ENCODE measurements at regions not wholly inside any gene's neighbourhood (a gene's known extent, or its start where the extent isn't known, plus 50 kb on each side); places are given as distances from the start of the nearest gene placed in this dataset.
"Not testable (repeated sequence)": the region's sequence is repeated elsewhere in the genome, so short reads cannot be mapped to it uniquely, and the experiment has no call there.

DNA sequence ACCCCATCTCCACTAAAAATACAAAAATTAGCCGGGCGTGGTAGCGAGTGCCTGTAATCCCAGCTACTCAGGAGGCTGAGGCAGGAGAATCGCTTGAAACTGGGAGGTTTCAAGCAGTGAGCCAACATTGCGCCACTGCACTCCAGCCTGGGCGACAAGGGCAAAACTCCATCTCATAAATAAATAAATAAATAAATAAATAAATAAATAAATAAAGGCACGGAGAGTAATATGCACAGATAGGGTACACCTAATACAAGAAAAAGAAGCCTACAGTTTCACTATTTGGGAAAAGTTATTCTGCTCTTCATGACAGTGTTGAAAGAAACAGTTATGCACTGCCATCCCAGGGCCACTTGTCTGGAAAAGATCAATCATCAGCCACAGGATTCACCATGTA, 285.2 kb downstream of the GOLGA6L6 start:
- H3K4me3 ChIP-seq; H3K4me1 ChIP-seq; H3K27me3 ChIP-seq; DNase-seq; H3K36me3 ChIP-seq (ENCODE audit: low read depth, missing control alignments); H3K9me3 ChIP-seq; intact Hi-C loops (cut with DNase I; ENCODE audit: low total_unique reads); H3K27ac ChIP-seq: not testable (repeated sequence)
- 82 to 92% methylated on average over 7 of the region's 7 CpGs for WGBS, 2 donors

GRCh38 chr15:20255641-20256040, 286.0 kb downstream of the GOLGA6L6 start:
- DNase-seq; H3K9me3 ChIP-seq; H3K4me3 ChIP-seq; H3K27me3 ChIP-seq; H3K36me3 ChIP-seq (ENCODE audit: low read depth, missing control alignments); H3K4me1 ChIP-seq; intact Hi-C loops (cut with DNase I; ENCODE audit: low total_unique reads); H3K27ac ChIP-seq: not testable (repeated sequence)
- WGBS, 2 donors: 76 to 77% methylated on average over 9 of the region's 9 CpGs

- H3K4me3 ChIP-seq; H3K9me3 ChIP-seq; H3K27me3 ChIP-seq; intact Hi-C loops (cut with DNase I; ENCODE audit: low total_unique reads); H3K36me3 ChIP-seq (ENCODE audit: low read depth, missing control alignments); H3K27ac ChIP-seq; H3K4me1 ChIP-seq; DNase-seq: not testable (repeated sequence)
- WGBS, 2 donors: 31 to 34% methylated on average over 2 of the region's 2 CpGs
Observed at GRCh38 chr15:20253047-20253615, 288.5 kb downstream of the GOLGA6L6 start.

DNA sequence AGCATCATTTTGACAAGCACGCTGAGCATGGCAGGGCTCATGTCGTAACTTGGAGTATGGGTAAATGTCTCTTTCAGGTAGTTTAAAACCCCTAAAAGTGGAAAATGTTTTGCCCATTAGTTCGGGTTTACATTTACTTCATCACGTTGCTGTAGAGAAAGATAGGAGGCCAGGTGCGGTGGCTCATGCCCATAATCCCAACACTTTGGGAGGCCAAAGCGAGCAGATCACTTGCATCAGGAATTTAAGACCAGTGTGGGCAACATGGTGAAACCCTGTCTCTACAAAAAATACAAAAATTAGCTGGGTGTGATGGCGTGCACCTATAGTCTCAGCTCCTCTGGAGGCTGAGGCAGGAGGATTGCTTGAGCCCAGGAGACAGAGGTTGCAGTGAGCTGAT, 289.6 kb downstream of the GOLGA6L6 start:
- H3K9me3 ChIP-seq; intact Hi-C loops (cut with DNase I; ENCODE audit: low total_unique reads); H3K4me1 ChIP-seq; DNase-seq; H3K27ac ChIP-seq; H3K4me3 ChIP-seq; H3K27me3 ChIP-seq; H3K36me3 ChIP-seq (ENCODE audit: low read depth, missing control alignments): not testable (repeated sequence)
- WGBS, 2 donors: 76 to 79% methylated on average over 7 of the region's 7 CpGs

DNA sequence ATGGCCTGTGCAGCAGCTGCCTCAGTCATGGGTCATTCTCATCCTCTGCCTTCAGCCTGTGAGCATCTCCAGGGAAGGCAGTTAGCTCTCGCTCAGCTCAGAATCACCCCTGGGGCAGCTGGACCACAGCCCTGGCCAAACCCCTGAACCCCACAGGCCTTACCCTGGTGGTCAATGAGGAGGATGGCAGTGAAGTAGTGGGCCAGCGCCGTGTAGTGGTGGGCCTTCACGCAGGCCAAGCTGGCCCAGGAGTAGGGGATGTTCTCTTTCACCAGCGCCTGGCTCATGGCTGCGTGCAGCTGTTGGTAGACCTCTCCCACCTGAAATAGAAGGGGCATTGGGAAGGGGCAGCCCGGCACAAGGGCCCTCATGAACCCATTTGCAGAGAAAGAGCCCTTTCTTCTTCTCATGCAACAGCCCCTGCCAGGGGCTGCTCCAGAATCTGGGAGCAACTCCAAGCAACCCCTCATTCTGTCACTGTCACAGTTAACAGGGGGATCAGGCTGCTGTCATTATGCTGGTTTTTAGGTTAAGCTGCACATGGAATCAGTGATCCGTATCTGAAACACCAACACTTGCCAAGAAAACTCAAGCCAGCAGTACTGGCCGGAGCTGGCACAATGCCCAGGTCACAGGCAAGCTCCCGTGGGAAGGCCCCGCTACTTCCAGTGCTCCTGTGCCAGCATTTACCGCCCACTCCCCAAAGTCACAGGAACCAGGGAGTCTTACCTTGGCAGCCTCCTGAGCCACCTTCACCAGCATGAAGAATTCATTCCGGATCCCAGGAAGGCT, 290.2 kb downstream of the GOLGA6L6 start:
- H3K27me3 ChIP-seq; intact Hi-C loops (cut with DNase I; ENCODE audit: low total_unique reads); H3K36me3 ChIP-seq (ENCODE audit: low read depth, missing control alignments); H3K9me3 ChIP-seq; H3K4me3 ChIP-seq; DNase-seq; H3K4me1 ChIP-seq; H3K27ac ChIP-seq: not testable (repeated sequence)
- WGBS, 2 donors: 75 to 78% methylated on average over 10 to 12 of the region's 13 CpGs

DNA sequence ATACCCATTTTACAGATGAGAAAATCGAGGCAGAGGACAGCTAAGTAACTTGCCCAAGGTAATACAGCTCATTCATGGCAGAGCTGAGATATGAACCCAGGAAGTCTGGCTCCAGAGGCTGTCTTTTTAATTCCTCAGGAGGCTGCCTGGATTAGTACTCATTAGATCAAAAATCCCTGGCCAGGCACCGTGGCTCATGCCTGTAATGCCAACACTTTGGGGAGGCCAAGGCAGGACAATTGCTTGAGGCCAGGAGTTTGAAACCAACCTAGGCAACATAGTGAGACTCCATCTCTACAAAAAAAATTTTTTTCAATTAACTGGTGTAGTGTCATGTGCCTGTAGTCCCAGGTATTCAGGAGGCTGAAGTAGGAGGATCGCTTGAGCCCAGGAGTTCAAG, 291.4 kb downstream of the GOLGA6L6 start:
- H3K4me1 ChIP-seq; intact Hi-C loops (cut with DNase I; ENCODE audit: low total_unique reads); H3K36me3 ChIP-seq (ENCODE audit: low read depth, missing control alignments); H3K27ac ChIP-seq; DNase-seq; H3K4me3 ChIP-seq; H3K9me3 ChIP-seq; H3K27me3 ChIP-seq: not testable (repeated sequence)
- 59 to 67% methylated on average over 3 of the region's 3 CpGs for WGBS, 2 donors

- DNase-seq; H3K4me3 ChIP-seq; H3K4me1 ChIP-seq; H3K27ac ChIP-seq; H3K27me3 ChIP-seq; intact Hi-C loops (cut with DNase I; ENCODE audit: low total_unique reads); H3K36me3 ChIP-seq (ENCODE audit: low read depth, missing control alignments); H3K9me3 ChIP-seq: not testable (repeated sequence)
- WGBS, 2 donors: 83 to 90% methylated on average over 2 of the region's 2 CpGs
Observed at GRCh38 chr15:20249677-20249970, 292.0 kb downstream of the GOLGA6L6 start.

- H3K27me3 ChIP-seq; DNase-seq; H3K9me3 ChIP-seq; H3K4me1 ChIP-seq; H3K27ac ChIP-seq; H3K36me3 ChIP-seq (ENCODE audit: low read depth, missing control alignments); intact Hi-C loops (cut with DNase I; ENCODE audit: low total_unique reads); H3K4me3 ChIP-seq: not testable (repeated sequence)
- WGBS, 2 donors: 75 to 83% methylated on average over 1 to 4 of the region's 4 CpGs
Observed at GRCh38 chr15:20248434-20248833, 293.2 kb downstream of the GOLGA6L6 start.

DNA sequence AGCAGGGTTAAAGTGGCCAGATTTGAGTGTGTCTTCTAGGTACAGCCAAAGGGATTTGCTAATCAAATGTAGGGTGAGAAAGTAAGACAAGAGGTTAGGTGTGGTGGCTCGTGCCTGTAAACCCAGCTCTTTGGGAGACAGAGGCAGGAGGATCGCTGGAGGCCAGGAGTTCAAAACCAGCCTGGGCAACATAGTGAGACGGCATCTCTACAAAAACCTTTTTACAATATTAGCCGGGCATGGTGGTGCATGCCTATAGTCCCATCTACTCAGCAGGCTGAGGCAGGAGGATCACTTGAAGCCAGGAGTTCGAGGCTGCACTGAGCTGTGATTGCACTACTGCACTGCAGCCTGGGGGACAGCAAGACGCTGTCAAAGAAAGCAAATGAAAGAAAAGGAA, 294.5 kb downstream of the GOLGA6L6 start:
- H3K9me3 ChIP-seq; intact Hi-C loops (cut with DNase I; ENCODE audit: low total_unique reads): not testable (repeated sequence)

GRCh38 chr15:20246624-20247023, 295.0 kb downstream of the GOLGA6L6 start:
- H3K4me3 ChIP-seq; H3K36me3 ChIP-seq (ENCODE audit: low read depth, missing control alignments); H3K27me3 ChIP-seq; DNase-seq; H3K27ac ChIP-seq; intact Hi-C loops (cut with DNase I; ENCODE audit: low total_unique reads); H3K9me3 ChIP-seq; H3K4me1 ChIP-seq: not testable (repeated sequence)
- WGBS, 2 donors: 69 to 73% methylated on average over 8 of the region's 8 CpGs

More for the DNA sequence above, 294.5 kb downstream of the GOLGA6L6 start:
- not testable (repeated sequence) for H3K4me3 ChIP-seq; H3K27ac ChIP-seq; H3K36me3 ChIP-seq (ENCODE audit: low read depth, missing control alignments); DNase-seq; H3K27me3 ChIP-seq; H3K4me1 ChIP-seq
- 66 to 76% methylated on average over 6 of the region's 6 CpGs for WGBS, 2 donors

- intact Hi-C loops (cut with DNase I; ENCODE audit: low total_unique reads); H3K36me3 ChIP-seq (ENCODE audit: low read depth, missing control alignments); H3K27ac ChIP-seq; DNase-seq; H3K4me1 ChIP-seq; H3K4me3 ChIP-seq; H3K9me3 ChIP-seq; H3K27me3 ChIP-seq: not testable (repeated sequence)
- 73% methylated on average over 3 of the region's 3 CpGs for WGBS, 2 donors
Observed at GRCh38 chr15:20245856-20246255, 295.7 kb downstream of the GOLGA6L6 start.

- H3K4me1 ChIP-seq; intact Hi-C loops (cut with DNase I; ENCODE audit: low total_unique reads): not testable (repeated sequence)
- WGBS, 2 donors: 81 to 82% methylated on average over 17 of the region's 17 CpGs
Observed at GRCh38 chr15:20244792-20245191, 296.8 kb downstream of the GOLGA6L6 start.

More at GRCh38 chr15:20244792-20245191, 296.8 kb downstream of the GOLGA6L6 start:
- not testable (repeated sequence) for H3K4me3 ChIP-seq; H3K27ac ChIP-seq; DNase-seq; H3K9me3 ChIP-seq; H3K36me3 ChIP-seq (ENCODE audit: low read depth, missing control alignments); H3K27me3 ChIP-seq
